OCI-LY1 (cell line): ENCODE measurements at regions not wholly inside any gene's neighbourhood (a gene's known extent, or its start where the extent isn't known, plus 50 kb on each side); places are given as distances from the start of the nearest gene placed in this dataset.

Experiments used
- EZH2 ChIP-seq: fragments of 200-600 bp; sonication (generic), shearing (Covaris generic); IDR thresholded peaks from 2 replicates; pipeline ENCODE4 v1.8.0; 2017; ENCODE audit warnings: borderline replicate concordance, mixed run types, mild to moderate bottlenecking, antibody characterized with exemption, low read length, moderate library complexity, mixed read lengths
- TF ChIP-seq, protein P1 (sequence below): fragments of 200-600 bp; sonication (generic), shearing (Covaris generic); IDR thresholded peaks from 2 replicates; pipeline ENCODE4 v1.5.1; 2017; ENCODE audit warnings: mild to moderate bottlenecking, antibody characterized with exemption, low read length, moderate library complexity, mixed read lengths

DNA sequence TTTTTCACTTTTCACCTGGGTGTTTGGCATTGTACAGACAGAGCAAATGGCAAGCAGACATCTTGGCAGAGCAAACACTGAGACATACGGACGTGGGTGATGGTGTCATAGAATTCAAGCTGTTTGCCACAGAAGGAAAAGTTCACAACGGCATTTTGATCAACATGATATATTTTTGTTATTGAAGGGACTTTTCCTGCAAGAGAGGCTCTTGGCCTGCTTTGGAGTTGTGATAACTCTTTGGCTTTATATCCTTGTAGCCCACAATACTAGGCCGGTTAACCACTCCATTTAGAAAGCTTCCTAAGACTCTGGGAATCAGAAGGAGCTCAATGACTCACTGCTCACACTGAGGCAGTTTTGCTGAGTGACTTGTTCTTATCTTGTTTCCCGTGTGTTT lies 1038.3 kb downstream of the TLE1 start:
- TF ChIP-seq, protein P1, sequence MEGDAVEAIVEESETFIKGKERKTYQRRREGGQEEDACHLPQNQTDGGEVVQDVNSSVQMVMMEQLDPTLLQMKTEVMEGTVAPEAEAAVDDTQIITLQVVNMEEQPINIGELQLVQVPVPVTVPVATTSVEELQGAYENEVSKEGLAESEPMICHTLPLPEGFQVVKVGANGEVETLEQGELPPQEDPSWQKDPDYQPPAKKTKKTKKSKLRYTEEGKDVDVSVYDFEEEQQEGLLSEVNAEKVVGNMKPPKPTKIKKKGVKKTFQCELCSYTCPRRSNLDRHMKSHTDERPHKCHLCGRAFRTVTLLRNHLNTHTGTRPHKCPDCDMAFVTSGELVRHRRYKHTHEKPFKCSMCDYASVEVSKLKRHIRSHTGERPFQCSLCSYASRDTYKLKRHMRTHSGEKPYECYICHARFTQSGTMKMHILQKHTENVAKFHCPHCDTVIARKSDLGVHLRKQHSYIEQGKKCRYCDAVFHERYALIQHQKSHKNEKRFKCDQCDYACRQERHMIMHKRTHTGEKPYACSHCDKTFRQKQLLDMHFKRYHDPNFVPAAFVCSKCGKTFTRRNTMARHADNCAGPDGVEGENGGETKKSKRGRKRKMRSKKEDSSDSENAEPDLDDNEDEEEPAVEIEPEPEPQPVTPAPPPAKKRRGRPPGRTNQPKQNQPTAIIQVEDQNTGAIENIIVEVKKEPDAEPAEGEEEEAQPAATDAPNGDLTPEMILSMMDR: no peak
- TF ChIP-seq EZH2: no peak
